PC-9 (cell line): ENCODE measurements at regions not wholly inside any gene's neighbourhood (a gene's known extent, or its start where the extent isn't known, plus 50 kb on each side); places are given as distances from the start of the nearest gene placed in this dataset.

ENCODE experiments used
- BruUV-seq: library from RNA; stranded (reverse); fragments of 400-500 nt; replicated peaks from 2 replicates; lab custom pipeline; 2021; lab: Mats Ljungman, UMichigan
- CTCF ChIA-PET: fragments of 300-600 bp; sonication (Branson Sonifier 250); formaldehyde crosslinking; loops from one replicate; lab custom pipeline; 2022; ENCODE audit warnings: antibody characterized with exemption; lab: Charles Lee
- POLR2A ChIA-PET: fragments of 300-600 bp; sonication (Branson Sonifier 250); formaldehyde crosslinking; loops from one replicate; lab custom pipeline; 2022; ENCODE audit warnings: antibody characterized with exemption; ENCODE audit not compliant: unreplicated experiment; lab: Charles Lee
- DNase-seq, 2 experiments: peaks; one replicate each; pipeline versions ENCODE4 v3.0.0 to v3.0.0-alpha.2; 2015 to 2022; ENCODE audit warnings: mixed read lengths in 1 of 2
- H2AFZ ChIP-seq: fragments of 200-600 bp; sonication (generic); 2 replicates; pipeline ENCODE4 v1.8.1; 2017; ENCODE audit warnings: antibody characterized with exemption
- H3F3A ChIP-seq: fragments of 200-600 bp; sonication (generic); 2 replicates; pipeline ENCODE4 v1.8.1; 2017; ENCODE audit warnings: antibody characterized with exemption, mild to moderate bottlenecking, low read depth; ENCODE audit not compliant: insufficient read depth
- H3K27ac ChIP-seq: fragments of 200-600 bp; sonication (generic); 2 replicates; pipeline ENCODE4 v1.6.1; 2016; ENCODE audit warnings: mixed run types
- H3K27me3 ChIP-seq: fragments of 200-600 bp; sonication (generic); 2 replicates; pipeline ENCODE4 v1.6.1; 2016; ENCODE audit warnings: low read depth, mixed run types; ENCODE audit not compliant: insufficient read depth
- H3K36me3 ChIP-seq: fragments of 200-600 bp; sonication (generic); 2 replicates; pipeline ENCODE4 v1.6.1; 2016; ENCODE audit warnings: low read depth, mixed run types
- H3K4me1 ChIP-seq: fragments of 200-600 bp; sonication (generic); replicated peaks from 2 replicates; pipeline ENCODE4 v1.6.1; 2016; ENCODE audit warnings: mixed run types; ENCODE audit not compliant: insufficient read depth
- H3K4me2 ChIP-seq: fragments of 200-600 bp; sonication (generic); 2 replicates; pipeline ENCODE4 v1.6.1; 2017; ENCODE audit warnings: mixed run types
- H3K4me3 ChIP-seq: fragments of 200-600 bp; sonication (generic); 2 replicates; pipeline ENCODE4 v1.6.1; 2016; ENCODE audit warnings: mixed run types
- H3K79me2 ChIP-seq: fragments of 200-600 bp; sonication (generic); 2 replicates; pipeline ENCODE4 v1.6.1; 2017; ENCODE audit warnings: low read depth, mixed run types
- H3K9me2 ChIP-seq: fragments of 200-600 bp; sonication (generic); 2 replicates; pipeline ENCODE4 v1.8.1; 2017; ENCODE audit warnings: mild to moderate bottlenecking; ENCODE audit not compliant: insufficient read depth
- H3K9me3 ChIP-seq: fragments of 200-600 bp; sonication (generic); 2 replicates; pipeline ENCODE4 v1.8.1; 2016; ENCODE audit warnings: low read depth; ENCODE audit not compliant: insufficient read depth
- H4K20me1 ChIP-seq: fragments of 200-600 bp; sonication (generic); 2 replicates; pipeline ENCODE4 v1.8.1; 2017; ENCODE audit not compliant: insufficient read depth
- EZH2 ChIP-seq: fragments of 200-600 bp; sonication (generic); IDR thresholded peaks from 2 replicates; pipeline ENCODE4 v1.8.0; 2017; ENCODE audit warnings: antibody characterized with exemption, low read depth
- intact Hi-C: fragments of 100-400 bp; cut with micrococcal nuclease; formaldehyde crosslinking; loops from one replicate; pipeline ENCODE4 v1.10.0; 2022; ENCODE audit not compliant: unreplicated experiment
- TF ChIP-seq, protein P1 (sequence below): fragments of 200-600 bp; sonication (generic); conservative IDR thresholded peaks from 2 replicates; pipeline ENCODE4 v1.6.1; 2017; ENCODE audit warnings: mixed run types, antibody characterized with exemption, mild to moderate bottlenecking, moderate library complexity

DNA sequence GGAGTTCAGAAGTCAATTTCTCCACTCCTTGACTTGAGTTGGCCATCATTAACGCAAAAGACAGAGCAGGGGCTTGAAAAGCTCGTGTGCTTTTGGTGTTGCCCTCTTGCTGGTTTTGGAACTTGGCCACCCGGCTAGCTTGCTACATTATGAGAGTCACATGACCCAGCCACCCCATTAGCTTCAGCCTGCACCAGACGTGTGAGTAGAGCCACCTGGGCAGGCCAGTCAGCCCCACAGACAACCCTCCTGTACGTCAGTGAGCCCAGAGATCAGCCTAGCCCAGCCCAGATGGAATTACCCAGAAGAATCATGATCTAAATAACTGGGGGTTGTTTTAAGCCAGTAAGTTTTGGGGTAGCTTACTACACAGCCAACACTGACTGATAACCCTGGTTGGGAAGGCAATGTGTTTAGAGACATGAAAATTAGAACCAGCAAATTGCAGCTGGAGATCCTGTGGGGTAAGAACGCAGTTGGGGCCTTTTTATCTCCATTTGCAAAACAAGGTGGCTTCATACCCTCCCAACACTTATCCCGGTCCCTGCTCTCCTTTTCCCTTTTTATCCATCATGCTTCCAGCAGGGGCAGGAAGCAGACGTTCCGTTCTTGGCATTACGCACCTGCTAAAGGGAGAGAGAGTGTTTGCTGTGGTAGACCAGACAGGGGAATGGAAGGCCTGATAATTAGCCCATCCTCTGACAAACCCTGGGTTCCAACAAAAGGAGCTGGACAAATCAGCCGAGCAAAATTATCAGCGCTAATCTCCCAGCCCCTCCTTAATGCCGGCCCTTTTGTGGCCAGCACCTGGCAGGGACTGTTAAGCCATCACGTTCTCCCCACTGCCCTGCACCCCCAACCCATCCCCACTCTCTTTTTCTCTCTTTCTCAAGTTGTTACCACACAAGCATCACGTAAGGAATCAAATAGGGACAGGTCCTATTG lies 548.7 kb upstream of the CADM1 start:
- intact Hi-C loops, result no loop called here
- H3K4me2 ChIP-seq, result no peak overlapping the region
- ChIA-PET CTCF (no interaction called here), POLR2A (no interaction called here)
- H3K79me2 ChIP-seq, result no peaks in the 10 kb centered on the region
- no peaks in the 10 kb centered on the region for H3F3A ChIP-seq
- H3K27me3 ChIP-seq, result peaks cover 69% of the 10 kb centered on the region
- DNase-seq, result no peak
- no peaks in the 10 kb centered on the region for H3K36me3 ChIP-seq
- no peak for TF ChIP-seq EZH2
- TF ChIP-seq, protein P1, sequence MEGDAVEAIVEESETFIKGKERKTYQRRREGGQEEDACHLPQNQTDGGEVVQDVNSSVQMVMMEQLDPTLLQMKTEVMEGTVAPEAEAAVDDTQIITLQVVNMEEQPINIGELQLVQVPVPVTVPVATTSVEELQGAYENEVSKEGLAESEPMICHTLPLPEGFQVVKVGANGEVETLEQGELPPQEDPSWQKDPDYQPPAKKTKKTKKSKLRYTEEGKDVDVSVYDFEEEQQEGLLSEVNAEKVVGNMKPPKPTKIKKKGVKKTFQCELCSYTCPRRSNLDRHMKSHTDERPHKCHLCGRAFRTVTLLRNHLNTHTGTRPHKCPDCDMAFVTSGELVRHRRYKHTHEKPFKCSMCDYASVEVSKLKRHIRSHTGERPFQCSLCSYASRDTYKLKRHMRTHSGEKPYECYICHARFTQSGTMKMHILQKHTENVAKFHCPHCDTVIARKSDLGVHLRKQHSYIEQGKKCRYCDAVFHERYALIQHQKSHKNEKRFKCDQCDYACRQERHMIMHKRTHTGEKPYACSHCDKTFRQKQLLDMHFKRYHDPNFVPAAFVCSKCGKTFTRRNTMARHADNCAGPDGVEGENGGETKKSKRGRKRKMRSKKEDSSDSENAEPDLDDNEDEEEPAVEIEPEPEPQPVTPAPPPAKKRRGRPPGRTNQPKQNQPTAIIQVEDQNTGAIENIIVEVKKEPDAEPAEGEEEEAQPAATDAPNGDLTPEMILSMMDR, result no peak
- H4K20me1 ChIP-seq, result no peaks in the 10 kb centered on the region
- 0 out of 2 replicates have a peak, but pooled peaks cover 3% of the 10 kb centered on the region for H3K9me2 ChIP-seq
- no peaks in the 10 kb centered on the region for H3K4me1 ChIP-seq
- H3K27ac ChIP-seq, result no peak overlapping the region
- H2AFZ ChIP-seq, result no peak overlapping the region
- H3K4me3 ChIP-seq, result no peak overlapping the region
- BruUV-seq, result no TSS peak
- H3K9me3 ChIP-seq, result no peaks in the 10 kb centered on the region

DNA sequence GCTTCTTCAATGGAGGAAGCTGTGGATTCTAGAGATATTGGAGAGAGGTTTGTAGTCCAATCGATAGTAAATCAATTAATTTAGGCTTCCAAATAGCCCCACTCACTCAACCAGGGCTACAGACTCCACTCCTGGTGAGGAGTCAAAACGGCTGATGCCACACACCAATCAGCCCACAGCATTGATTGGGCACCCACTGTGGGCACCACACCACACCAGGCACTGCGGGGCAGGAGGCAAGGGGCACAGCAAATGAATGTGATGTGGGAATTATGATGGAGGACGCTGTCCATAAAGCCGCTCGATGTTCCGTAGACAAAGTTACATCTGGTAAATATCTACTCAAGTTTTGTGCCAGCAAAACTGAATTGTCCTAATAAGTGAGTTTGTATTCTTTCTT lies 547.3 kb upstream of the CADM1 start:
- H3K36me3 ChIP-seq, result no peaks in the 10 kb centered on the region
- TF ChIP-seq EZH2, result no peak
- TF ChIP-seq, protein P1, result no peak
- H3K9me3 ChIP-seq, result no peaks in the 10 kb centered on the region
- H3K4me1 ChIP-seq, result no peaks in the 10 kb centered on the region
- CTCF ChIA-PET, result no interaction called here
- no TSS peak for BruUV-seq
- intact Hi-C loops, result no loop called here
- POLR2A ChIA-PET, result no interaction called here
- no peaks in the 10 kb centered on the region for H3K79me2 ChIP-seq
- no peak overlapping the region for H3K27ac ChIP-seq
- DNase-seq, result no peak
- no peak overlapping the region for H3K4me2 ChIP-seq
- H4K20me1 ChIP-seq, result no peaks in the 10 kb centered on the region
- no peak overlapping the region for H3K4me3 ChIP-seq
- H2AFZ ChIP-seq, result no peak overlapping the region
- H3K9me2 ChIP-seq, result 0 out of 2 replicates have a peak, but pooled peaks cover 3% of the 10 kb centered on the region
- H3K27me3 ChIP-seq, result peaks cover 63% of the 10 kb centered on the region
- H3F3A ChIP-seq, result no peaks in the 10 kb centered on the region

DNA sequence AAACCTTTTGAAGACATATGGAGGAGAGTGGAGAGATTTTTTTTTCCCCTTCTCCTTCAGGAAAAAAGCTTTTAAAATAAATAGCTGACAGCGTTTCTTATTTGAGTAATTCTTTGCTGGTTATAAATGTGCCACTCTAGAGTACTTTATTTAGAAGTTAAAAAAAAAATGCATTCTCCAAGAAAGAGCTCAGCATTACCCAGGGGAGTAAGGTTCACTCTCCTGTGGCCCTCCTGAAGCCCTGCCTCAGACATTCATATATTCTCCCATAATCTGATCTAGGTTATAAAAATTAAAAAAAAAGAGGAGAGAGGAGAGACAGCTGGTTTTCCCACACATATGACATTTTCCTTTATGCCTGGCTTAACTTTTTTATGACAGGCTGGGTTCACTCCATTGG lies 545.2 kb upstream of the CADM1 start:
- H3K9me3 ChIP-seq, result no peaks in the 10 kb centered on the region
- no peak overlapping the region for H3K4me2 ChIP-seq
- H3K27me3 ChIP-seq, result peaks cover 53% of the 10 kb centered on the region
- H3K27ac ChIP-seq, result no peak overlapping the region
- DNase-seq, result no peak
- no peaks in the 10 kb centered on the region for H3K36me3 ChIP-seq
- H3F3A ChIP-seq, result no peaks in the 10 kb centered on the region
- POLR2A ChIA-PET, result no interaction called here
- H3K79me2 ChIP-seq, result no peaks in the 10 kb centered on the region
- no peaks in the 10 kb centered on the region for H4K20me1 ChIP-seq
- H3K9me2 ChIP-seq, result no peaks in the 10 kb centered on the region
- CTCF ChIA-PET, result no interaction called here
- no peaks in the 10 kb centered on the region for H3K4me1 ChIP-seq
- no peak overlapping the region for H3K4me3 ChIP-seq
- no TSS peak for BruUV-seq
- H2AFZ ChIP-seq, result no peak overlapping the region
- TF ChIP-seq EZH2, result no peak
- TF ChIP-seq, protein P1, result no peak
- intact Hi-C loops, result no loop called here
